ENCODE measurements at regions not wholly inside any gene's neighbourhood (a gene's known extent, or its start where the extent isn't known, plus 50 kb on each side); places are given as distances from the start of the nearest gene placed in this dataset.

GRCh38 chr1:100614570-100614969 is 76.6 kb downstream of the GPR88 start:
- Histone ChIP-seq H3K79me2 (ENCODE audit: control insufficient read depth in 1 of 2, insufficient read depth in 2 of 2, low read length in 2 of 2) (no peaks in the 10 kb centered on the region), H3K14ac (ENCODE audit: insufficient read length) (no peak overlapping the region), H3K4ac (replicated peaks; ENCODE audit: insufficient read length, low read depth, low read length) (no peak overlapping the region), H3K27ac (ENCODE audit: low read depth, low read length) (no peak overlapping the region), H4K8ac (ENCODE audit: extremely low read depth, insufficient read depth, low read length) (no peak overlapping the region), H3K4me3 (ENCODE audit: extremely low read depth in 1 of 4, insufficient read depth in 2 of 4, low read depth in 3 of 4, low read length in 4 of 4) (no peak overlapping the region), H2BK12ac (ENCODE audit: low read depth, low read length) (no peak overlapping the region), H2BK5ac (ENCODE audit: low read depth, low read length) (no peak overlapping the region), H2BK20ac (ENCODE audit: low read length) (no peak overlapping the region), H3K23ac (ENCODE audit: insufficient read length) (no peak overlapping the region), H2BK120ac (replicated peaks; ENCODE audit: low read depth, low read length) (no peak overlapping the region), H2AFZ (ENCODE audit: low read length) (no peak overlapping the region), H4K20me1 (replicated peaks in 1 of 2; ENCODE audit: control insufficient read depth in 1 of 2, insufficient read depth in 2 of 2, low read length in 2 of 2) (no peaks in the 10 kb centered on the region), H3K23me2 (ENCODE audit: low read depth, low read length) (0 out of 2 replicates have a peak, but pooled peaks cover 2% of the 10 kb centered on the region), H3K79me1 (ENCODE audit: low read depth, low read length) (no peaks in the 10 kb centered on the region), H3K36me3 (ENCODE audit: control insufficient read depth in 2 of 4, insufficient read depth in 4 of 4, low read length in 3 of 4) (no peaks in the 10 kb centered on the region), H2AK5ac (ENCODE audit: low read depth, low read length) (no peak overlapping the region), H4K5ac (ENCODE audit: insufficient read length, low read depth, low read length) (no peak overlapping the region), H2BK15ac (ENCODE audit: low read length) (no peak overlapping the region), H3K27me3 (replicated peaks in 1 of 4; ENCODE audit: control insufficient read depth in 3 of 4, extremely low read depth in 1 of 4, insufficient read depth in 3 of 4, low read length in 3 of 4) (no peaks in the 10 kb centered on the region), H3K4me1 (replicated peaks in 1 of 4; ENCODE audit: control insufficient read depth in 3 of 4, insufficient read depth in 4 of 4, low read length in 3 of 4) (no peaks in the 10 kb centered on the region), H3K18ac (ENCODE audit: extremely low read depth, low read length) (no peak overlapping the region), H3K9me3 (ENCODE audit: insufficient read depth in 2 of 2, low read depth in 1 of 2, low read length in 1 of 2) (no peaks in the 10 kb centered on the region), H4K91ac (replicated peaks; ENCODE audit: insufficient read length, low read length) (no peak overlapping the region), H3K56ac (replicated peaks; ENCODE audit: insufficient read length, low read depth, low read length) (no peak overlapping the region), H3K9ac (replicated peaks in 1 of 4; ENCODE audit: extremely low read depth in 1 of 4, low read depth in 3 of 4, low read length in 3 of 4) (no peak overlapping the region), H3K4me2 (ENCODE audit: insufficient read depth in 1 of 2, low read depth in 2 of 2, low read length in 2 of 2) (no peak overlapping the region)
- FAIRE-seq (no peak), DNase-seq (ENCODE audit: low read depth in 1 of 2, low spot score in 2 of 2) (no peak)
- CTCF ChIA-PET (ENCODE audit: partially characterized antibody): interaction anchor here (1.0 to 1.8 kb wide), 3 partner anchors 9 to 262 kb away, joined by 3 to 6 read pairs (median 5); no protein-coding TSS in a partner anchor
- WGBS, 2 experiments (ENCODE audit: extremely low coverage in 1 of 2, insufficient coverage in 1 of 2, insufficient read length in 1 of 2, insufficient replicate concordance in 2 of 2, low coverage in 1 of 2, low lambda C conversion rate in 2 of 2, missing lambda C conversion rate in 1 of 2): 86% methylated on average over 6 of the region's 6 CpGs; no CpG with 5 or more reads in 1 of the 2 experiments
- POLR2A ChIA-PET (ENCODE audit: partially characterized antibody): no interaction called here
- TF ChIP-seq GTF2F1 (IDR thresholded peaks at IDR 0.05; ENCODE audit: borderline replicate concordance, low read depth, low read length): no peak
- no peak for TF ChIP-seq TEAD4 (IDR thresholded peaks at IDR 0.05; ENCODE audit: low read depth, low read length)
- no peak for TF ChIP-seq ATF3 (IDR thresholded peaks at IDR 0.05; ENCODE audit: insufficient read depth, low read depth, low read length)
- no peak for TF ChIP-seq RBBP5 (IDR thresholded peaks at IDR 0.05; ENCODE audit: borderline replicate concordance, low read depth, low read length)

Measured in H1 (cell line).